ENCODE measurements at regions not wholly inside any gene's neighbourhood (a gene's known extent, or its start where the extent isn't known, plus 50 kb on each side); places are given as distances from the start of the nearest gene placed in this dataset.

DNA sequence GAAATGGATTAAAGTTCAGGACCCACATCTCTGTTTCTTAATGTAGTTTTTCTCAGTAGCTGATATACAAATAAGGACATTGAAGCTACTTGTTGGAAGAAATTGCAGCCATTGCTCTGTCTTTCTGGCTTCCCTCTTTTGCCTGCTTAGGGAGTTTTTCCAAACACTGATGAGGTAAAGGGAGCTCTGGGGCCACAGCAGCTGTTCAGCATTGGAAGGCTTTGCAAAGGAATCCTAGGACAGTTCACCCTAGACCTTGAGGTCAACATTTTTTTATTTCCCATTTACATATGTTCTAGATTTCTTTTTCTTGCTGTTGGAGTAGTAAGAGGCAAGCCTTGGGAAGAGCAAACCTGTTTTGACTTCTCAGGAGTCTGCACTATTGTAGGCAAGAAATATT lies 126.9 kb upstream of the PLPPR5 start:
- intact Hi-C loops (cut with micrococcal nuclease; ENCODE audit: unreplicated experiment): no loop called here
- no TSS peak for BruUV-seq (replicated peaks)
- H3K27me3 ChIP-seq (replicated peaks in 1 of 2; ENCODE audit: control insufficient read depth in 2 of 2, insufficient read depth in 2 of 2, low read length in 1 of 2): no peaks in the 10 kb centered on the region
- H2AFZ ChIP-seq (ENCODE audit: control insufficient read depth, low read depth, low read length): no peak overlapping the region
- DNase-seq (ENCODE audit: low read depth, low spot score): no peak
- H3K79me2 ChIP-seq (ENCODE audit: control insufficient read depth, insufficient read depth, low read length): no peaks in the 10 kb centered on the region
- ChIA-PET CTCF (interaction anchor here (1.4 kb wide), 1 partner anchor 17 kb away, joined by 3 read pairs; no protein-coding TSS in a partner anchor), POLR2A (no interaction called here), RAD21 (ENCODE audit: unreplicated experiment) (no interaction called here), SMC1A (ENCODE audit: uncharacterized antibody, unreplicated experiment) (interaction anchor here (1.8 kb wide), 1 partner anchor 10 kb away, joined by 4 read pairs; no protein-coding TSS in a partner anchor)
- ATAC-seq: no peak
- H3K27ac ChIP-seq (ENCODE audit: control insufficient read depth, insufficient read depth): no peak overlapping the region
- no peak overlapping the region for H3K4me2 ChIP-seq (ENCODE audit: control insufficient read depth, insufficient read depth)
- FAIRE-seq: no peak
- H3K4me1 ChIP-seq (ENCODE audit: control insufficient read depth, insufficient read depth, low read length): no peaks in the 10 kb centered on the region
- no peak overlapping the region for H3K4me3 ChIP-seq
- TF ChIP-seq, protein P1, sequence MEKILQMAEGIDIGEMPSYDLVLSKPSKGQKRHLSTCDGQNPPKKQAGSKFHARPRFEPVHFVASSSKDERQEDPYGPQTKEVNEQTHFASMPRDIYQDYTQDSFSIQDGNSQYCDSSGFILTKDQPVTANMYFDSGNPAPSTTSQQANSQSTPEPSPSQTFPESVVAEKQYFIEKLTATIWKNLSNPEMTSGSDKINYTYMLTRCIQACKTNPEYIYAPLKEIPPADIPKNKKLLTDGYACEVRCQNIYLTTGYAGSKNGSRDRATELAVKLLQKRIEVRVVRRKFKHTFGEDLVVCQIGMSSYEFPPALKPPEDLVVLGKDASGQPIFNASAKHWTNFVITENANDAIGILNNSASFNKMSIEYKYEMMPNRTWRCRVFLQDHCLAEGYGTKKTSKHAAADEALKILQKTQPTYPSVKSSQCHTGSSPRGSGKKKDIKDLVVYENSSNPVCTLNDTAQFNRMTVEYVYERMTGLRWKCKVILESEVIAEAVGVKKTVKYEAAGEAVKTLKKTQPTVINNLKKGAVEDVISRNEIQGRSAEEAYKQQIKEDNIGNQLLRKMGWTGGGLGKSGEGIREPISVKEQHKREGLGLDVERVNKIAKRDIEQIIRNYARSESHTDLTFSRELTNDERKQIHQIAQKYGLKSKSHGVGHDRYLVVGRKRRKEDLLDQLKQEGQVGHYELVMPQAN (conservative IDR thresholded peaks at IDR 0.05): no peak
- TF ChIP-seq PBX3 (IDR thresholded peaks at IDR 0.05; ENCODE audit: insufficient replicate concordance, low read depth, low read length): no peak
- H3K36me3 ChIP-seq (ENCODE audit: control insufficient read depth in 2 of 2, insufficient read depth in 2 of 2, low read length in 1 of 2): no peaks in the 10 kb centered on the region
- in situ Hi-C loops (cut with MboI): no loop called here
- no peak overlapping the region for H3K9ac ChIP-seq (ENCODE audit: control insufficient read depth, insufficient read depth, low read length)
- H3K9me3 ChIP-seq (replicated peaks; ENCODE audit: control insufficient read depth, insufficient read depth, low read length): no peaks in the 10 kb centered on the region
- H4K20me1 ChIP-seq (ENCODE audit: control insufficient read depth, insufficient read depth): no peaks in the 10 kb centered on the region

DNA sequence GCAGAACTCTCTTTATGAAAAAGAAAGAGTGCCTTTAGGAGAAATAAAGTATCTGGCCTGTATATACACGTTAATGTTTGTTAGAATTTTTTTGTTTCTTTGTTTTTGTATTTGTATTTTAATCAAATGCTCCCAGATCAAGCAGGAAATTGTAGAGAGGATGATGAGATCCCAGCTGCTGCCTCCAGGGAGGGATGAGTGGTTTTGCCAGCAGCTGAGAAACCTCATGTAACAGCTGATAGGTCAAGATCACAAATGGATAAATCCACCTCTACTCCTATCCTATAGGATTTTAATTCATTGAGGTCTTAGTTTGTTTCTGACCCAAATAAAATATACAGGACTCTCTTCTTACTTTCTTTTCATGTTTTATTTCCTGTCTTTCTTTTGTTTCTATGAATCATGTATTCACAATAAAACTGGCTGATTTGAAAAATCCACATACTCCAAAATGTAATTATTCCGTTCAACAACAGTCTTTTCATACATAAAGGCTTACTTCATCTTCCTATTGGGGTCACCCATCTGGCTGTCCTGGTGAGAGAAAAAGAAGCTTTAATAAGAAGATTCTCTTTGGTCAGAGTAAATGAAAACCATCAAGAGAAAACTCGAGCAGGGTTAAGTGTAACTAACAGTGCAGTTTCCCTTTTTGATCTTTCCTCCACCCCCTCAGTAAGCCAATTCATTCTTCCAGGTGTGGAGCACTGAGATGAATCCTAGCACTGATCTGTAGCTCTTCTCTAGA lies 129.3 kb upstream of the PLPPR5 start:
- Histone ChIP-seq H4K20me1 (ENCODE audit: control insufficient read depth, insufficient read depth) (no peaks in the 10 kb centered on the region), H2AFZ (ENCODE audit: control insufficient read depth, low read depth, low read length) (no peak overlapping the region), H3K79me2 (ENCODE audit: control insufficient read depth, insufficient read depth, low read length) (no peaks in the 10 kb centered on the region), H3K36me3 (ENCODE audit: control insufficient read depth in 2 of 2, insufficient read depth in 2 of 2, low read length in 1 of 2) (no peaks in the 10 kb centered on the region), H3K4me1 (ENCODE audit: control insufficient read depth, insufficient read depth, low read length) (no peaks in the 10 kb centered on the region), H3K27ac (ENCODE audit: control insufficient read depth, insufficient read depth) (no peak overlapping the region), H3K9me3 (replicated peaks; ENCODE audit: control insufficient read depth, insufficient read depth, low read length) (no peaks in the 10 kb centered on the region), H3K9ac (ENCODE audit: control insufficient read depth, insufficient read depth, low read length) (no peak overlapping the region), H3K27me3 (replicated peaks in 1 of 2; ENCODE audit: control insufficient read depth in 2 of 2, insufficient read depth in 2 of 2, low read length in 1 of 2) (no peaks in the 10 kb centered on the region), H3K4me2 (ENCODE audit: control insufficient read depth, insufficient read depth) (no peak overlapping the region), H3K4me3 (no peak overlapping the region)
- ChIA-PET SMC1A (ENCODE audit: uncharacterized antibody, unreplicated experiment) (interaction anchor here (0.6 to 1.5 kb wide), 2 partner anchors 21 to 23 kb away, joined by 3 read pairs; no protein-coding TSS in a partner anchor), CTCF (no interaction called here), RAD21 (ENCODE audit: unreplicated experiment) (no interaction called here), POLR2A (no interaction called here)
- TF ChIP-seq CEBPB (IDR thresholded peaks at IDR 0.05; ENCODE audit: borderline replicate concordance in 1 of 2, low read depth in 2 of 2, low read length in 2 of 2): no peak
- no peak for TF ChIP-seq BMI1 (IDR thresholded peaks at IDR 0.05; ENCODE audit: borderline replicate concordance)
- TF ChIP-seq EZH2 (IDR thresholded peaks at IDR 0.05; ENCODE audit: borderline replicate concordance, control insufficient read depth, low read depth, low read length): no peak
- no peak for TF ChIP-seq RELB (IDR thresholded peaks at IDR 0.05; ENCODE audit: low read depth)
- no peak for TF ChIP-seq SMAD1 (IDR thresholded peaks at IDR 0.05; ENCODE audit: low read depth, partially characterized antibody)
- no TSS peak for BruUV-seq (replicated peaks)
- FAIRE-seq: no peak
- DNase-seq (ENCODE audit: low read depth, low spot score): no peak
- in situ Hi-C loops (cut with MboI): no loop called here
- ATAC-seq: no peak
- intact Hi-C loops (cut with micrococcal nuclease; ENCODE audit: unreplicated experiment): no loop called here
- 3% methylated on average over 3 of the region's 3 CpGs for WGBS (ENCODE audit: insufficient coverage, insufficient replicate concordance, low lambda C conversion rate, missing lambda C conversion rate)

All from GM12878 (cell line).